K562 (cell line): ENCODE measurements at regions not wholly inside any gene's neighbourhood (a gene's known extent, or its start where the extent isn't known, plus 50 kb on each side); places are given as distances from the start of the nearest gene placed in this dataset.

ENCODE experiments used
- AFF4 ChIP-seq: sonication (generic); formaldehyde crosslinking; IDR thresholded peaks from 2 replicates; pipeline ENCODE4 v1.8.0; 2023; ENCODE audit warnings: mild to moderate bottlenecking, missing genetic modification reagents
- POLR3G ChIP-seq: IDR thresholded peaks from 2 replicates; pipeline ENCODE4 v1.6.1; 2011; ENCODE audit not compliant: insufficient read length, insufficient replicate concordance; ENCODE audit errors: extremely low read depth

GRCh38 chr5:72055636-72056035, 51.6 kb upstream of the MAP1B start (continued):
- TF ChIP-seq AFF4 (CRISPR knock-in tag), result no peak
- no peak for TF ChIP-seq POLR3G
